Mammary epithelial cell (primary cell): ENCODE measurements at regions not wholly inside any gene's neighbourhood (a gene's known extent, or its start where the extent isn't known, plus 50 kb on each side); places are given as distances from the start of the nearest gene placed in this dataset.

Source experiments
- CTCF ChIP-seq, 2 donors: IDR thresholded peaks in 1 of 2; conservative IDR thresholded peaks in 1 of 2; 2 replicates each; pipeline ENCODE4 v1.5.1; 2011 to 2012; ENCODE audit warnings: inconsistent platforms in 2 of 2, low read length in 2 of 2, mild to moderate bottlenecking in 2 of 2, control low read depth in 1 of 2, low read depth in 1 of 2; ENCODE audit not compliant: insufficient read depth in 1 of 2; ENCODE audit errors: extremely low read depth in 1 of 2
- EZH2 ChIP-seq: IDR thresholded peaks from 2 replicates; pipeline ENCODE4 v1.6.1; 2012; ENCODE audit warnings: low read length, inconsistent platforms, borderline replicate concordance

- TF ChIP-seq CTCF (conservative IDR thresholded peaks at IDR 0.05 in 1 of 2, IDR thresholded peaks at IDR 0.05 in 1 of 2; ENCODE audit: extremely low read depth in 1 of 2, insufficient read depth in 1 of 2, low read depth in 1 of 2, low read length in 2 of 2) (no peak), EZH2 (no peak)
These were observed 113.7 kb upstream of the RBMS3 start for GRCh38 chr3:29167180-29167579.
